ENCODE measurements at regions not wholly inside any gene's neighbourhood (a gene's known extent, or its start where the extent isn't known, plus 50 kb on each side); places are given as distances from the start of the nearest gene placed in this dataset.

DNA sequence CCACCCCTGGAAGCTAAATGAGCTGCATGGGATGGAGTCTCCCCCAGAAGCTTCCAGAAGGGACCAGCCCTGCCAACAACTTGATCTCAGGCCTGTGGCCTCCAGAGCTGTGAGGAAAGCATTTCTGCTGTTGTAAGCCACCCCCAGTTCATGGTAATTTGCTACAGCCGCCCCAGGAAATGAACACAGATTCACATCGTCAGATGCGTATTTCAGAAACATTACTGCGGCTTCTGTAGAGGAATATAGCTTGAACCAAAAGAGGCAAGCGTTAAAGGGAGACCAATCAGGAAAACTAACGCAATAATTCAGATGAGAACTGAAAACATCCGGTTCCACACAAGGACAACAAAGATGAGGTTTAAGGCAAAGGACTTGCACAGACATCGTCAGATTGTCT, 128.4 kb upstream of the TBL1X start:
- POLR2A ChIA-PET = no interaction called here
- Histone ChIP-seq H3K4me3 (no peak overlapping the region), H3K36me3 (ENCODE audit: control insufficient read depth in 2 of 2, insufficient read depth in 2 of 2, low read length in 1 of 2) (no peaks in the 10 kb centered on the region), H3K4me1 (ENCODE audit: control insufficient read depth, insufficient read depth, low read length) (peaks cover 4% of the 10 kb centered on the region; the same call in 1 of the 2 replicates), H3K27ac (ENCODE audit: control insufficient read depth, insufficient read depth) (no peak overlapping the region), H3K27me3 (replicated peaks in 1 of 2; ENCODE audit: control insufficient read depth in 2 of 2, insufficient read depth in 2 of 2, low read length in 1 of 2) (no peaks in the 10 kb centered on the region), H3K9ac (ENCODE audit: control insufficient read depth, insufficient read depth, low read length) (no peak overlapping the region), H2AFZ (ENCODE audit: control insufficient read depth, low read depth, low read length) (no peak overlapping the region), H3K79me2 (ENCODE audit: control insufficient read depth, insufficient read depth, low read length) (no peaks in the 10 kb centered on the region), H3K4me2 (ENCODE audit: control insufficient read depth, insufficient read depth) (no peak overlapping the region), H3K9me3 (replicated peaks; ENCODE audit: control insufficient read depth, insufficient read depth, low read length) (no peaks in the 10 kb centered on the region; the same call in 2 of the 3 replicates), H4K20me1 (ENCODE audit: control insufficient read depth, insufficient read depth) (no peaks in the 10 kb centered on the region)
- RAD21 ChIA-PET (ENCODE audit: unreplicated experiment) = no interaction called here
- DNase-seq (ENCODE audit: low read depth, low spot score) = no peak
- 74% methylated on average over 8 of the region's 8 CpGs for WGBS (ENCODE audit: insufficient coverage, insufficient replicate concordance, low lambda C conversion rate, missing lambda C conversion rate)
- BruUV-seq (replicated peaks) = no TSS peak
- intact Hi-C loops (cut with micrococcal nuclease; ENCODE audit: unreplicated experiment) = no loop called here
- SMC1A ChIA-PET (ENCODE audit: uncharacterized antibody, unreplicated experiment) = no interaction called here
- CTCF ChIA-PET = no interaction called here
- no peak for ATAC-seq
- no peak for TF ChIP-seq NFYB (IDR thresholded peaks at IDR 0.05; ENCODE audit: insufficient read depth, low read depth, low read length)
- TF ChIP-seq CREM (IDR thresholded peaks at IDR 0.05; ENCODE audit: low read depth) = no peak
- no peak for TF ChIP-seq TCF7 (IDR thresholded peaks at IDR 0.05; ENCODE audit: borderline replicate concordance)
- no peak for TF ChIP-seq BACH1 (IDR thresholded peaks at IDR 0.05; ENCODE audit: borderline replicate concordance)
- TF ChIP-seq JUND (IDR thresholded peaks at IDR 0.05; ENCODE audit: low read depth, low read length) = no peak
- TF ChIP-seq, protein P1, sequence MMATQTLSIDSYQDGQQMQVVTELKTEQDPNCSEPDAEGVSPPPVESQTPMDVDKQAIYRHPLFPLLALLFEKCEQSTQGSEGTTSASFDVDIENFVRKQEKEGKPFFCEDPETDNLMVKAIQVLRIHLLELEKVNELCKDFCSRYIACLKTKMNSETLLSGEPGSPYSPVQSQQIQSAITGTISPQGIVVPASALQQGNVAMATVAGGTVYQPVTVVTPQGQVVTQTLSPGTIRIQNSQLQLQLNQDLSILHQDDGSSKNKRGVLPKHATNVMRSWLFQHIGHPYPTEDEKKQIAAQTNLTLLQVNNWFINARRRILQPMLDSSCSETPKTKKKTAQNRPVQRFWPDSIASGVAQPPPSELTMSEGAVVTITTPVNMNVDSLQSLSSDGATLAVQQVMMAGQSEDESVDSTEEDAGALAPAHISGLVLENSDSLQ (IDR thresholded peaks at IDR 0.05) = no peak
- TF ChIP-seq CHD2 (IDR thresholded peaks at IDR 0.05; ENCODE audit: borderline replicate concordance, low read depth, low read length) = no peak
- no peak for TF ChIP-seq ZZZ3 (IDR thresholded peaks at IDR 0.05; ENCODE audit: control insufficient read depth, insufficient read length, low read depth)
- TF ChIP-seq POLR2A (IDR thresholded peaks at IDR 0.05; ENCODE audit: low read depth, low read length) = no peak
- TF ChIP-seq, protein P2, sequence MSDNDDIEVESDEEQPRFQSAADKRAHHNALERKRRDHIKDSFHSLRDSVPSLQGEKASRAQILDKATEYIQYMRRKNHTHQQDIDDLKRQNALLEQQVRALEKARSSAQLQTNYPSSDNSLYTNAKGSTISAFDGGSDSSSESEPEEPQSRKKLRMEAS (IDR thresholded peaks at IDR 0.05; ENCODE audit: low read depth, low read length) = no peak
- TF ChIP-seq RB1 (IDR thresholded peaks at IDR 0.05; ENCODE audit: borderline replicate concordance) = no peak
- no peak for TF ChIP-seq ESRRA (IDR thresholded peaks at IDR 0.05; ENCODE audit: low read length)
- TF ChIP-seq SUZ12 (IDR thresholded peaks at IDR 0.05; ENCODE audit: unreplicated experiment) = no peak
- TF ChIP-seq HCFC1 (IDR thresholded peaks at IDR 0.05; ENCODE audit: low read length) = no peak
- TF ChIP-seq, protein P3, sequence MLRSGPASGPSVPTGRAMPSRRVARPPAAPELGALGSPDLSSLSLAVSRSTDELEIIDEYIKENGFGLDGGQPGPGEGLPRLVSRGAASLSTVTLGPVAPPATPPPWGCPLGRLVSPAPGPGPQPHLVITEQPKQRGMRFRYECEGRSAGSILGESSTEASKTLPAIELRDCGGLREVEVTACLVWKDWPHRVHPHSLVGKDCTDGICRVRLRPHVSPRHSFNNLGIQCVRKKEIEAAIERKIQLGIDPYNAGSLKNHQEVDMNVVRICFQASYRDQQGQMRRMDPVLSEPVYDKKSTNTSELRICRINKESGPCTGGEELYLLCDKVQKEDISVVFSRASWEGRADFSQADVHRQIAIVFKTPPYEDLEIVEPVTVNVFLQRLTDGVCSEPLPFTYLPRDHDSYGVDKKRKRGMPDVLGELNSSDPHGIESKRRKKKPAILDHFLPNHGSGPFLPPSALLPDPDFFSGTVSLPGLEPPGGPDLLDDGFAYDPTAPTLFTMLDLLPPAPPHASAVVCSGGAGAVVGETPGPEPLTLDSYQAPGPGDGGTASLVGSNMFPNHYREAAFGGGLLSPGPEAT (IDR thresholded peaks at IDR 0.05; ENCODE audit: low read depth) = no peak
- TF ChIP-seq RBBP5 (conservative IDR thresholded peaks at IDR 0.05) = no peak
- TF ChIP-seq CEBPB (IDR thresholded peaks at IDR 0.05; ENCODE audit: borderline replicate concordance in 1 of 2, low read depth in 2 of 2, low read length in 2 of 2) = no peak
- in situ Hi-C loops (cut with MboI) = no loop called here
- no peak for FAIRE-seq

All from GM12878 (cell line).